Small intestine (tissue), 7 donors: ENCODE measurements at regions not wholly inside any gene's neighbourhood (a gene's known extent, or its start where the extent isn't known, plus 50 kb on each side); places are given as distances from the start of the nearest gene placed in this dataset.

Source experiments
- DNase-seq, 2 donors: peaks; one replicate each; pipeline versions ENCODE4 v3.0.0 to v3.0.0-alpha.2; 2013
- FAIRE-seq: peaks from 2 replicates; lab custom pipeline; 2012; peaks lifted over from hg19 to GRCh38; lab: Jason Lieb, UNC
- H3K27ac ChIP-seq, 3 donors: one replicate each; pipeline ENCODE4 v1.5.1; 2013; ENCODE audit warnings: low read length in 2 of 3, mild to moderate bottlenecking in 2 of 3, control low read depth in 1 of 3, inconsistent platforms in 1 of 3, low read depth in 1 of 3, moderate library complexity in 1 of 3
- H3K27me3 ChIP-seq, 3 donors: one replicate each; pipeline ENCODE4 v1.6.1; 2013; ENCODE audit warnings: low read length in 3 of 3, inconsistent platforms in 1 of 3; ENCODE audit not compliant: control insufficient read depth in 3 of 3, insufficient read depth in 3 of 3
- H3K36me3 ChIP-seq, 3 donors: one replicate each; pipeline ENCODE4 v1.6.1; 2013; ENCODE audit warnings: low read length in 3 of 3, inconsistent platforms in 1 of 3, low read depth in 1 of 3, mild to moderate bottlenecking in 1 of 3, moderate library complexity in 1 of 3; ENCODE audit not compliant: control insufficient read depth in 3 of 3, insufficient read depth in 2 of 3
- H3K4me1 ChIP-seq, 3 donors: one replicate each; pipeline ENCODE4 v1.6.1; 2013; ENCODE audit warnings: low read length in 2 of 3, inconsistent platforms in 1 of 3, low read depth in 1 of 3, mild to moderate bottlenecking in 1 of 3, moderate library complexity in 1 of 3; ENCODE audit not compliant: control insufficient read depth in 3 of 3, insufficient read depth in 2 of 3
- H3K4me3 ChIP-seq, 3 donors: one replicate each; pipeline ENCODE4 v1.5.1; 2013; ENCODE audit warnings: low read length in 3 of 3, control low read depth in 1 of 3, inconsistent platforms in 1 of 3, low read depth in 1 of 3, mild to moderate bottlenecking in 1 of 3, moderate library complexity in 1 of 3
- H3K9me3 ChIP-seq, 2 donors: one replicate each; pipeline ENCODE4 v1.6.1; 2013; ENCODE audit warnings: low read depth in 1 of 2, low read length in 1 of 2; ENCODE audit not compliant: control insufficient read depth in 2 of 2, insufficient read depth in 1 of 2
- WGBS, 3 donors: extraction: QIAGEN DNeasy Blood & Tissue Kit; methylation state at CpG; one replicate each; pipeline ENCODE4 v1.1.7; 2013; 5-methylcytosine and 5-hydroxymethylcytosine counted together
- donor health status: healthy with polysubstance abuse.
- donor health status: control.
- donor health status: control.
- donor health status: Bipolar disorder and iron deficiency.
- donor health status: healthy.

GRCh38 chr3:106611841-106612240, 743.0 kb upstream of the CBLB start:
- Histone ChIP-seq H3K27me3 (no peaks in the 10 kb centered on the region), H3K4me3 (no peak overlapping the region), H3K9me3 (peaks cover 0 to 3% of the 10 kb centered on the region in 2 donors), H3K36me3 (no peaks in the 10 kb centered on the region), H3K4me1 (no peaks in the 10 kb centered on the region), H3K27ac (no peak overlapping the region)
- no peak for DNase-seq
- FAIRE-seq = no peak

GRCh38 chr3:106616556-106616955, 747.7 kb upstream of the CBLB start:
- Histone ChIP-seq H3K9me3 (peaks cover 0 to 3% of the 10 kb centered on the region in 2 donors), H3K4me1 (no peaks in the 10 kb centered on the region), H3K27ac (no peak overlapping the region), H3K36me3 (no peaks in the 10 kb centered on the region), H3K4me3 (no peak overlapping the region), H3K27me3 (no peaks in the 10 kb centered on the region)
- DNase-seq (no peak), FAIRE-seq (no peak)
- WGBS, 3 donors = 72 to 82% (median 80%) methylated on average over 3 of the region's 3 CpGs

GRCh38 chr3:106617276-106617675, 748.5 kb upstream of the CBLB start:
- no peaks in the 10 kb centered on the region for H3K27me3 ChIP-seq
- no peak for FAIRE-seq

GRCh38 chr3:106620646-106621045, 751.8 kb upstream of the CBLB start:
- FAIRE-seq = no peak
- H3K9me3 ChIP-seq = peaks cover 0 to 8% of the 10 kb centered on the region in 2 donors
- DNase-seq = no peak

More at GRCh38 chr3:106617276-106617675, 748.5 kb upstream of the CBLB start:
- 70 to 79% (median 75%) methylated on average over 2 of the region's 2 CpGs for WGBS, 3 donors
- H3K27ac ChIP-seq = no peak overlapping the region
- no peak overlapping the region for H3K4me3 ChIP-seq
- no peak for DNase-seq
- H3K9me3 ChIP-seq = peaks cover 0 to 3% of the 10 kb centered on the region in 2 donors
- H3K36me3 ChIP-seq = no peaks in the 10 kb centered on the region
- no peaks in the 10 kb centered on the region for H3K4me1 ChIP-seq

GRCh38 chr3:106624154-106624553, 753.1 kb upstream of the CCDC54 start:
- H3K9me3 ChIP-seq = peaks cover 0 to 8% of the 10 kb centered on the region in 2 donors
- DNase-seq (no peak), FAIRE-seq (no peak)
- no peaks in the 10 kb centered on the region for H3K36me3 ChIP-seq
- no peak overlapping the region for H3K4me3 ChIP-seq
- H3K27ac ChIP-seq = no peak overlapping the region
- no peaks in the 10 kb centered on the region for H3K27me3 ChIP-seq
- H3K4me1 ChIP-seq = no peaks in the 10 kb centered on the region
- 76 to 93% (median 77%) methylated on average over 1 of the region's 1 CpG for WGBS, 3 donors

More at GRCh38 chr3:106620646-106621045, 751.8 kb upstream of the CBLB start:
- Histone ChIP-seq H3K27ac (no peak overlapping the region), H3K27me3 (no peaks in the 10 kb centered on the region), H3K36me3 (no peaks in the 10 kb centered on the region), H3K4me1 (no peaks in the 10 kb centered on the region), H3K4me3 (no peak overlapping the region)
- WGBS, 3 donors = 94 to 98% (median 94%) methylated on average over 1 of the region's 1 CpG

GRCh38 chr3:106628407-106628806, 748.8 kb upstream of the CCDC54 start:
- FAIRE-seq (no peak), DNase-seq (no peak)
- no peaks in the 10 kb centered on the region for H3K27me3 ChIP-seq
- no peak overlapping the region for H3K27ac ChIP-seq
- H3K9me3 ChIP-seq = peaks cover 0 to 2% of the 10 kb centered on the region in 2 donors
- H3K4me3 ChIP-seq = no peak overlapping the region
- no peaks in the 10 kb centered on the region for H3K36me3 ChIP-seq
- H3K4me1 ChIP-seq = no peaks in the 10 kb centered on the region

- Histone ChIP-seq H3K27ac (no peak overlapping the region), H3K4me1 (no peaks in the 10 kb centered on the region), H3K9me3 (no peaks in the 10 kb centered on the region), H3K27me3 (no peaks in the 10 kb centered on the region), H3K4me3 (no peak overlapping the region), H3K36me3 (no peaks in the 10 kb centered on the region)
- FAIRE-seq (no peak), DNase-seq (no peak)
- 31 to 54% (median 35%) methylated on average over 2 of the region's 2 CpGs for WGBS, 3 donors
These were observed 747.9 kb upstream of the CCDC54 start for GRCh38 chr3:106629215-106629832.

GRCh38 chr3:106631373-106632108, 745.7 kb upstream of the CCDC54 start:
- DNase-seq (no peak), FAIRE-seq (no peak)
- Histone ChIP-seq H3K36me3 (no peaks in the 10 kb centered on the region), H3K4me1 (no peaks in the 10 kb centered on the region), H3K27me3 (no peaks in the 10 kb centered on the region), H3K9me3 (no peaks in the 10 kb centered on the region), H3K27ac (no peak overlapping the region), H3K4me3 (no peak overlapping the region)
- 89 to 92% (median 90%) methylated on average over 11 of the region's 11 CpGs for WGBS, 3 donors
